CD4-positive, alpha-beta T cell treated with Interleukin-12 subunit alpha and Interleukin-12 subunit beta, for 1 hour (primary cell): ENCODE measurements at regions not wholly inside any gene's neighbourhood (a gene's known extent, or its start where the extent isn't known, plus 50 kb on each side); places are given as distances from the start of the nearest gene placed in this dataset.
"Not testable (repeated sequence)": the region's sequence is repeated elsewhere in the genome, so short reads cannot be mapped to it uniquely, and the experiment has no call there.

Source experiments
- DNase-seq: peaks from one replicate; pipeline ENCODE4 v3.0.0-alpha.2; 2020

DNA sequence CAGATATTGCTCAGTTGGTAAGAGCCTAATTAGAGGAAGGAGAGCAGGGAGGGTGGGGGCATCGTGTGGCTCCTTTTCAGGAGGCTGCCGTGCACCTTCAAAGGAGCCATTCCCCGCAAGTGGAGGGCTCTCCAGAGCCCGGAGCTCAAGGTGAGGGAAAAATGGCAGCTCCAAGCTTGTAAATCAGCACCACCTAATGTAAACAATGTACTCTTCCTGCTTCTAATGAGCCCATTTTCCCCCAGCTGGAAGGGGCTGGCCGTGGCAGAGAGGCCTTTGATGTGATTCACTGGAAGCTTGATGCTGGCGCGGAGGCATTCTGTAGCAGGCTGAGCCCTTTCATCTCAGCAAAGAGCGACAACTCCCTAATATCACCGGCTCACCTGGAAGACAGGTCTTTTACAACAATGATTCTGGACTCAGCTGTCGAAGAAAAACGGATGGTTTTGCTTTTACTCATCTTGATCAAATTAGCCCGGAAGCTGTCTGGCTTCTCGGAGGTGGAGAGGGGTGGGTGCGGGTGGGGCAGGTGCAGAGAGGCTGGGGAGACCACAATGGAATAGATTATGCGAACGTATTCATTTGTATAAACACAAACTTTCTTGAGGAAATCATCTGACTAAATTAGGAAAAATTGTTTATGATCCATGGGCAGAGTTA lies 112.5 kb downstream of the RRAGC start:
- no peak for DNase-seq

DNA sequence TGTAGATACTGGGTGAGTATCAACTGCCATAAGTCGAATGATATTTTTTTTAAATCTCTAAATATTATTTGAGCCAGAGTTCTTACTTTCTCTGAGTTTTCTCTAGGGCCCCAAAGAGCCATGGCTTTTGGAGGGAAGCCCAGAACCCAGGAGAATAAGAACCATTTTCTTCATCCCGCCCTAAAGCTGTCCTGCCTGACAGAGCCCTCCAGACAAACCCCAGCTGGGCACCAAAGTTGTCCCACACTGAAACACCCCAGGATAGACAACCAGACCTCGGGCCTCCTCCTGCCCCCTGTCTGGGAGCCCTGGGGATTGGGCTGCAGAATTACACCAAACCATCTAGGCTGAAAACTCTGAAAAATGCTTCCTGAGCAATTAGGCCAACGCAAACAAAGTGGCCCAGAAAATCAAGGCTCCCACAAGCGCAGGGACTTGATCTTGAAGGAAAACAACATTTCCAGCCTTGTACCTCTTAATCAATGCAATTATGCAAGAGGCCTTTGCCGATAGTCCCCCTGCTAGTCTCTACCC lies 113.1 kb downstream of the RRAGC start:
- no peak for DNase-seq

DNA sequence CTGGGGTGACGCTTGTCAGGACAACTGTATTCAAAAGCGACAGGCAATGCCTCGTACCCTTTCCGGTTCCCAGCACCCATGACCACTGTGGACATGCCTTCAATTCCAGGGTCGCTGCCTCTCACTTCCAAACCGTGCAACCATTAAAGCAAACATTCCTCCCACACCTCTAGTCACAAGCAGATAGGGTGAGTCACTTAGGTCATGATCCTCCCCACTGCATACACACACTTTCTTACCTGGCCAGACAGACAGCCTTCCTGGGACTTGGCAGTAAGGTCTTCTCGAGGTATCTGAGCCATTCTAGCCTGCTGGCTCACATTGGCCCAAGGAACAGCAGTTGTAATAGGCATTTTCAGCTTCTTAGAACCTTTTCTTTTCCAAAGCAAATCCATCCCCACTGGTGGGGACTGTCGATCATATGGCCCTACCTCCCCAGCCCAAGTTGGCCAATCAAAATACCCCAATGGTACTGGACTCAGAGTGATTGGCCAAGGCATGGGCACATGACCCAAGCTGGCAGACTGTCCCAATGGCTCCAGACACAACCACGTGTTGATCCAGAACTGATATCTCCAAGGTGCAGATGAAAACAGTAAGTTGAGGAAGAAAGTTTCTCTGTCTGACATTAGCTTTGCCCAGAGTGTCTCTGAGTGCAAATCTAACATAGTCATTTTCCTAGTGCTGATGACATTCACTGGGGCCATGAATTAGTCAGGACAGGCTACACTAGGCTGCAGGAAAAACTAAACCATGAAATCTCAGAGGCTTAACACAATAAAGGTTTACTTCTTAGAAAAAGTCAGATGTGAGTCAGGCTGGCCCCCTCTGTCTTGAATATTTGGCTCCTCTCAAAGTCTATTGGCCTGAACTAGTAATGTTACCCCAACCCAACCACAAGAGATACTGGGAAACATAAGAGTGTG lies 113.8 kb downstream of the RRAGC start:
- no peak for DNase-seq

DNA sequence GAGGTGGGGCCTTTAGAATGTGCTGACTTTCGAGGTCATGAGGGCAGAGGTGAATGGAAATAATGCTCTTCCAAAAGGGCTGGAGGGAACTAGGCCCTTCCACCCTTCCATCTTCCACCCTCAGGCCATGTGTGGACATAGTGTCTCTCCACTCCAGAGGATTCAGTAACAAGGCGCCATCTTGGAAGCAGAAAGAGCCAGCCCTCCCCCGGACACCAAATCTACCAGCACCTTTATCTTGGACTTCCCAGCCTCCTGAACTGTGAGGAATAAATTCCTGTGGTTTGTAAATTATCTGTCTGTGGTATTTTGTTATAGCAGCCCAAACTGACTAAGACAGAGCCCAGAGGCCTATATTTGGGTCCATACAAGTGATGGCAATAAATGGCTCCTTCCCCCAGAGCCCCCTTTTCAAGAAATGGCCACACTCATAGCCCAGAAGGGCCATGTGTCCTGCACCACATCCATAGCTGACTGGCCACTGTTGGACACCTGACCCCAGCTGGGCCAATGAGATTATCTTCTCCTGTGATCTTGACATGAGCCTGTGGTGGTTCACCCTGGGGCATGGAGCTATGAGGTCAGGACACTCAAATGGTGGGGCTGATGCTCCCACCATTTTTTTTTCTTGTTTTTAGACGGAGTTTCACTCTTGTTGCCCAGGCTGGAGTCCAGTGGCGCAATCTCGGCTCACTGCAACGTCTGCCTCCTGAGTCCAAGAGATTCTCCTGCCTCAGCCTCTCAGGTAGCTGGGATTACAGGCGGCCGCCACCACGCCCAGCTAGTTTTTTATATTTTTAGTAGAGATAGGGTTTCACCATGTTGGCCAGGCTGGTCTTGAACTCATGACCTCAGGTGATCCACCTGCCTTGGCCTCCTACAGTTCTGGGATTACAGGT lies 114.9 kb downstream of the RRAGC start:
- DNase-seq = no peak

DNA sequence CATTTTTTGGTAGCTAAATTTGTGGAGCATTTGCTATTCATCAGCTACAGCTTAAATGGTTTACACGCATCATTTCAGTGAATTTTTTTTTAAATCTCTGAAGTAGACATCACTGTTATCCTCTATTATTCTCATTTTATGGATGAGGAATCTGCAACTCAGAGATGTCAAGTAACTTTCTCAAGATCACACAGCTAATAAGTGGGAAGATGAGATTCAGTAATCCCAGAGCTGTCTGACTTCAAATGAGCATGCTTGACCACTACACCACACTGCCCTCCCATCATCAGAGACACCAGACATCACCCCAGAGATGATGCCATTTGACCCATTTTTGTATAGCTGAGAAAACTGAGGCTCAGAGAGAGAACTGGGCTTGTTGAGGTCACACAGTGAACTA lies 116.4 kb downstream of the RRAGC start:
- no peak for DNase-seq

DNA sequence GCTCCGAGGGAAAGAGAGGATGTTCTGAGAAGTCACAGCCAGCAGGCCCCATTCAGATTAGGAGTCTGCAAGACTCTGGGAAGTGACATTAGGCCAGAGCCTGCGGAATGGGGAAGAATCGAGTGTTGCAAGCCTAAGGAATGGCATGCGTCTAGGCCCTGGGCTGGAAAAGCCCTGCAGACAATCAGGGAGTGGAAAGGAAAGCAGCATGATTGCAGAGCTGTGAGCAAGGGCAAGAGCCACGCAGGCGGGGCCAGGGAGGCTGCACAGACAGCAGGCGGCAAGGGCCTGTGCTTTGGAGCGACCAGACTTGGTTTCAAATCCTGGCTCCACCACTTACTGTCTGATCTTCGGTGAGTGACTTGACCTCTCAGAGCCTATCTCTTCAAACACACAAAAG lies 118.2 kb downstream of the RRAGC start:
- no peak for DNase-seq

DNA sequence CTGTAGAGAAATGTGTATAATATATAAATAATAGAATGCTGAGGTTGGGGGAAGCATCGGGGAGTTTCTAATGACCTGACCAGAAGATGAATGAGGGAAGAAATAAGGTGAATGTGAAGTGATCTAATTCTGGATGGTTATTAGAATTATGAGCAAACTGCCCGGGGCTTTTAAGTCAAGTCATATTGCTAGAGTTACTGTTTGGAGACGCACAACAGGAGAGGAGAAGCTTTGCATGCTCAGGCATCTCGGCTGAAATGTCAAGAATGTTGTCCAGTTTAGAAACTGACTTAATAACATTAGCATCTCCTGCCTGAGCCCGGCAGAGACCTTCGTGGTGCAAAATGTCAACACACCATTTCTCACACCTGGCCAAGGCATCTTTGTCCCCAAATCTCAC lies 119.1 kb downstream of the RRAGC start:
- no peak for DNase-seq

DNA sequence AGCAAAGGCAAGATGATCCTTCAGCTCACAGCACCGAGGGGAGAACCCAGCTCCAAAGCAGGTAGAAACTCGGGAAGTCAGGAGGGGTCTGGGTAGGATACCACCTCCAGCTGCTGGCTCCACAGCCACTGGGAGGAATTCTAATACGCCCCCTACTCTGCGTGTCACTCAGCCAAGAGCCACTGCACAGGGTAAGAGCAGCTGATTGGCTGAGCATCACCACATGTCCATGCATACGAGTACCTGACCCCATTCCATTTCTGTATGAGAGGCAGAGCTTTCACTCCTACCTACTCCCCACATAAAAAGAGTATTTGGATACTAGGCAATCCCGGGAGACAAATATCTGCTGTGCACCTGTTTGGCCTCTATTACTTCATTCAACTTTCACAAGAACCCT lies 121.4 kb downstream of the RRAGC start:
- DNase-seq = no peak

DNA sequence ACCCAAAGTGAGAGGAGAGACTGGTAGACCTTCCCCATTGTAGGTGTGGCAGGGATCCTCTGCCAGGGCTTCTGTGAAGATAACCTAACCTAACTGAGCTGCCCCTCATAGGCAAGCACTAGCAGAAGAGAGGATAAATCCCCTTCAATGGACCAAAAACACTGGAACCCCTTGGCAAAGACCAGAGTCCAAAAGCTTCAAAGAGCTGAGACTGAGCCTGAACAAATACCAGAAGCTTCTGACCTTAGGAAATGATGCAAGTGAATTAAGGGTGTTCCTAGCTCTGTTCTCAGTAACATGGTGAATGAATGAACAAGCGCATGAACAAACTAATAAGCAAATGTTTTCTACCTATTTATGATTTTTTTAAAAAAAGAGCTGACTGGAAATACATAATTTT lies 123.2 kb downstream of the RRAGC start:
- no peak for DNase-seq

DNA sequence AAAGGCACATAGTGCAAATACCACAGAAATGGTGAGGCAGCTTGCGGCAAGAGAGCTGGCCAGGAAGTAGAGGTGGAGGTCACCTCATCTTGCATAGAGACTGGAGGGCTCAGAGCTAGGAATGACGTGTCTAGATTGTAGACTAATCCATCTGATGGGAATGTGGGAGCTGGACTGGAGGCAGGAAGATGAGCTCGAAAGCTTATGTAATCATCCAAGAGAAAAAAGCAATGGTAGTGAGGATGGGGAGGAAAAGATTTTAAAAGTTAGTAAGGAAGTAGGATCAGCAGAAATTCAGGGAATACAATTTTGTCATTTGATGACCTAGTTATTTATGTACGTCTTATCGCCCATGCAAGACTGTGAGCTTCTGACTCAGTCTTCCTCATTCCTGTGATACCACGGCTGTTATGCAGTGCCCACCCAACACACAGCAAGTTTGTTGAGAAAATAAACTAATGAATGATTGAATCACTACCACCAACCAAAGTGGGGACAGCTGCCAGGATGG lies 123.9 kb downstream of the RRAGC start:
- no peak for DNase-seq

DNA sequence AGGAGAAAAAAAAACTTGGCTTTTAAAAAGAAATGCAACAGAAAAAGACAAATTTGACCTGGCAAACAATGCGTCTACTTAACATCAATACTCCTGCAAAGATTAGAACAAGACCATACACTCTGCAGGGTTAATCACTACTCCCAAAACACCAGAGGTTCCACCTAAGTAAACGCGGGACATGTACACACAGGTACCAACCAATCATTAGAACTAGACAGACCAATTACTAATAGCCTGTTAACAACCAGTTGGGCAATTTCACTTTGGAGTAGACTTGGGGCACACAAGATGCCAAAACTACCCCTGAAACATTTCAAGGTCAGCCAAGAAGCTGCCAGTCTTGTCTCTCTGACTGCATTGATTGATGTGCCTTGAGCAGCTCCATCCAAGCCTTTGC lies 125.8 kb downstream of the RRAGC start:
- DNase-seq = no peak

DNA sequence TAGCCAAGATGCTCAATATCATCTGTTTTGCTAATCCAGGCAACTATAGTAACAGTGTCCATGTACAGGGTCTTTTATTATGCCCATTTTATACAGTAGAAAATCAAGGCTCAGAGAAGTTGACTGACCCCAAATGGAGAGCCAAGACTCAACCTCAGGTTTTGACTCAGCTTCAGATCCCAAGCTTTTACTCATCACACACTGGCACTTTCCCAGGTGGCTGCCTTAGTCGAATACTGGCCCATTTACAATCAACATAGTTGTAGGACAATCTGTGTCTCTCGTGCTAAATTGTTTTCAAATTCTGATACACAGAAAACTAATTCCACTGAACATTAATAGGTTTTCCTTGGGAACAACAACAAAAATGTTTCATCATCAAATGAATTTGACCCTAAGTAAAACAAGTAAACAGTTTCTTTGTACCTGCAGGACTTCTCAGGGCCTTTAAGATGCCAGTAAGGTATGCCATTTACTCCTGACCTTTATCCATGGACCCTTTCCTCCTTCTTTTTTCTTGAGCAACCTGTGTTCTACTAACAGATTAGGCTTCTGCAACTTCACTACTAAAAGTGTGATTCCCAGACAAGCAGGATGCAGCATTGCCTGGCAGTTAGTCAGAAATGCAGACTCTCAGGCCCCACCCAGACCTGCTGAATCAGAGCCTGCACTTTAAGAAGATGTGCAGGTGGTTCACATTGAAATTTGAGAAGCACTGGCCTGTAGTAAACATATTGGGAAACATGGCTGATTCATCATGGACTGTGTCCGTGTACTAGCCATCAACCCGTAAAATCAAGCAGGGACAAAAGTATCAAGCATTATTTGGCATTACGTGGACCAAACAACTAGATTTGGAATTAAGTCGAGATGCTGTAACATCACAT lies 128.8 kb downstream of the RRAGC start:
- no peak for DNase-seq

DNA sequence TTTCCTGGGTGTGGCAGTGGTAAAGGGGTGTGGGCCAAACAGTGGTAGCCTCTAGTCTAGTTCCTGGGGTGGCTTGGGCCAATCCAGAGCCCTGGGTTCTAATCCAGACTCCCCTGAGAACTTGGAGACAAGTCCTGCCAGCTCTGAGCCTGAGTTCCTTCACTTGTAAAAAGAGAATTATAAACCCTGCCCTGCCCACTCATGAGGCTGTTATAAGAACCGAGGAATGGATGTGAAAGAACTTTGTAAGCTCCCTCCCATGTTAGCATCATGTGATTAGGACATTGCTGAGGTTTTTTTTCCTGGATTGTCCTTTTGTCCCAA lies 131.0 kb downstream of the RRAGC start:
- DNase-seq = no peak

DNA sequence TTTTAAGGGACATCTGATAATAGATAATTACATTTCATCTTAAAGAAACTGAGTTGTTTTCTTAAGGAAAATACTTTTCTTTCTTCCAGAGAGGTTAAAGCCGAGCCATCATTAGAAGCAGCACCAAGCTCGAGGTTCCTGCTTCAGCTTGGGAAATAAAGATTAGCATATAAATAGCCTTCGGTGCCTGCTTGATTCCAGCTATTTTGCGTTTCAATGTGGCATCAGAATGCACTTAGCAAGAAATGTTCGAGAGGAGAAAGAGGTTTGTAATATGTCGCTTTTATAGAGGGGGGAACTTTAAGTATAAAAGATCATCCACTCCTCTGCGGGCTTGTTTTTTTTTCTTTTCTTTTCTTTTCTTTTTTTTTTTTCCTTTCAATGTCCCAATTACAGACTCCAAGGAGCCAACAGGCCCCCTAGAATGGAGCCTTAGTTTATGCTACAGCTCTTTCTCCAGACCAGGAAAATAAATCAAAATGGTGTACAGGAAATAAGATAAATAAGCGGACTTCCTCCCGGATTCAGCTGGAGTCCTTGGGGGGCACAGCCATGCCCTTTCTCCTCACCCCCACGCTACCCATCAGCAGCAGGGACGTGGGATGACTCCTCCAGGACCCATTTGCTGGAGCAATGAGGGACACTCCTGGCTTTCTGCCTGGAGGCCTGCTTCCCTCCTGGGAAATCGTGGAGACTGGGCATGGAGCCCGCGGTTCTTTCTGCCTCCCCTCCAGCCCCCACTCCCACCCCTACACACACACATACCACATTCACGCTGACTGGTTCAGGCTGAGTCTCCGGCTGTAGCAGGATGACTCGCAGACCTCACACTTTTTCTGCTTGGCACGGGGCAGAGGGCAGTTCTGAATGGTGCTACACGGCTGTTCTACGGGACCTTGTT lies 131.6 kb downstream of the RRAGC start:
- no peak for DNase-seq

DNA sequence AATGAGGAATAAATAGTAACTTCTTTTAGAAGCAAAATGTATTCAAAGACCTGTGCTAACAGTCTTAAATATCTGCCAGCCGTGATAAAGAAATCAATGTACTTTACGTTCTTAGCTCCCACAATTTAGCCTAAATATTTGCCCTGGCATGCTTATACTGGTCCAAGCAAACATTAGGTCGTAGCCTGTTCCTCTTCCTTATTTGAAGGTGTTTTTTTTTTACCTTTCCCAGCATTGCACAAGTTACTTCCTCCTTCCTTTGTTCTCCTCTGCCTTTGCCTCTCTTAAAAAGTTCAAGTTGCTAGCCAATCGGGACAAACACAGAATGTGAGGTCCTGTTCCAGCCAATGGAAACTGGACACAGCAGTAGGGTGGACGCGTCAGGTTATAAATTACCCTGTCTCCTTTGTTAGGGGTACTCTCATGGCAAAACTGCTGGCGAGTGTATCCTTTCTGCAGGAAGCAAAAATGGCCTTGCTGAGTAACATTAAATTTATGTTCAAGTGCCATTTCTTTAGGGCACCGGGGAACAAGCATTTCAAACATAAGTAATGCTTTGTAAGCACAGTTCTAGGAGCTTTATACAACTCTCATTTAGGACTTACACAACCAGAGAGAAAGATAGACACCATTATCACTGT lies 134.1 kb downstream of the RRAGC start:
- DNase-seq = not testable (repeated sequence)

DNA sequence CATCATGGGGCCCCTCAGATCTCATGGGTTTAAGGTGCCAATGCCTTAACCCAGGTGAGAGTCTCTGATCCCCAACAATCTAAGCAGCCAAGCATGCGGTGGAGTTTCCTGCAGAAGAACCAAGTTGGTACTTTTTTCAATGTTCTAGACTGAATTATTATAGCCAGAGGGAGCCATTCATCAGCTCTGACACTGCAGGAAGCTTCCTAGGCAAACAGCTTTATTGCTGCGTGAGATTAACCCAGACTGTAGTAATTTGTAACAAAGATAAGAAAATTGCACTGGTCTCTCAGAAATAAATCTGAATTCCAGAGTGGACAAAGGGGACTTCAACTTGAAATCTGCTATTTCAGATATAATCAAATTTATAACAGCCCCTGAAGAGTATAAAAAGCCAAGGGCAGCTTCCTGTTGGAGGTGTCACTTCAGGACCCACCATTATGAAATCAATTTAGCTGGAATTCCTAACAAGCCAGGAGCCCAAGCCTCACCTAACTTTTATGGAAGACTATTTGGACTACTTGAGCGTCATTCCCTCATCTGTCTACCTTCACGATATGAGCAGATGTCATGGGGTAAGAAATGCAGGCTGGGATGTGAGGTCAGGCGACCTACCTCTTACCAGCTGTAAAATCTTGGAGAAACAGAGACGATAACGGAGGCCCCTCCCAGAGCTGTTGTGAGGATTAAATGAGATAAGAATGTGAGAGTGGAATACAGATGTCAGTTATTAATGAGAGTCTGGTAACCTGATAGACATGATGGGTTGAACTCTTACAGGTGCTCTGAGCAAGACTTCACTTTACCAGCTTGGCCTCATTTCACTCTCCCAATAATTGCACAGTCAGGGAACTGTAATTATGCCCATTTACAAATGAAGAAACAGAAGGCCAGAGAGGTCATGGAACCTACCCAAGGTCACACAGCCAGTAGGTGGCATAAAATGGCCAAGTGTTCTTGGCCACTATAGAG lies 135.1 kb downstream of the RRAGC start:
- no peak for DNase-seq

DNA sequence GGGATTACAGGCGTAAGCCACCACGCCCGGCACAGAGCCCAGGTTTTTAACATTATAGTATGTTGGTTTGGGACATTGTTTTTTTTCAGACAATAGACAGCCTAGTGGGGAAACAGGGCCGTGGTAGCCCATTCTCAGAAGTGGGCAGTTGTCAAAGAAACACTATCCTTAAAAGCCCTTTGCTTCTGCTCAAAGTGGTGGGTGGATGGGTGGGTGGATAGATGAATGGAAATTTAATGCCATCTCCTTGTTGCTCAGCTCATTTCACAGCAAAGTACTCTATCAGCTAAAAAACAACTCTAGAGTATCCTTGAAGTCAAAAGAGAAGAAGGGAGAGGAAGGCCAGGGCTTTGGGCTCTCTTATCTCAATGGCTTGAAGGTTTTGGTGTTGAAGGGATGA lies 137.8 kb downstream of the RRAGC start:
- no peak for DNase-seq

DNA sequence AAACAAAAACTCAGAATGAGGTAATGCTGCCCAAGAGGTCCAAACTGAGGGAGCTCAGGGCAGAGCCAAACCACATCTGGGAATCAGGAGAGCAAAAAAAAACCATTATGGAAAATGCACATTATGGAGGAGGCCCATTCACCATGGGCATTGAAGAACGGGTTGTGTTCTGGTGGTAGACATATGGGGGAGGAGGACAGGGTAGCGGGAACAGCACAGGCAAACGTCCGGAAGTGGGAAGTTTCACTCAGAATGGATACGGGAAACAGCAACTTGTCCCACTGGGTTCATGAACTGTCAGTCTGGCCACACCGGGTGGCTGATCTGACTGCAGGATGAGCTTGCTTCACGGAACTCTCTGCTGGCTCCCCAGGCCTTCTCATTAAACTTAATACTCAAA lies 139.7 kb downstream of the RRAGC start:
- DNase-seq = no peak

DNA sequence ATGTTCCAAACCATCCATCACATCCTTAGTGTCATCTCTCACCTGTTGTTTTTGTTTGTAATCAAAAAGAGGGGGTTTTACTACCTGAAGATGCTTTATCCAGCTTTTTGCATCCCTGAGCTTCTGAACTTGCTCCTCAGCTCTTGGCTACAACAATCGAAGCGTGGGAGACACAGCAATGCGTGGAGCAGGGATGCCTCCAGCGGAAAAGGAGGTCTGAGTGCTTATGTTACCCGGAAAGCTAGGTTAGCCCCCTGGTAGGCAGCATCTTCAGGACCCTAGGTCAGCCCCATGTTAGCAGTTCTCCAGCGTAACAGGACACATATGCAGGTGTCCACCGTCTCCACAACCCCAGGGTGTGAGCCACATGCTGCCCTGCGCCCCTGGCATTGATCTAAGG lies 141.5 kb downstream of the RRAGC start:
- no peak for DNase-seq
